ENCODE measurements at regions not wholly inside any gene's neighbourhood (a gene's known extent, or its start where the extent isn't known, plus 50 kb on each side); places are given as distances from the start of the nearest gene placed in this dataset.
A peak's percentile ranks its signal among the peaks of the same experiment; 100 is the strongest.

- DNase-seq (ENCODE audit: low spot score) = peak; percentile 81
- no peak overlapping the region for H3K27ac ChIP-seq
- H2AFZ ChIP-seq (replicated peaks) = no peak overlapping the region
- H3K9me3 Mint-ChIP-seq = peaks cover 2% of the 10 kb centered on the region
- H3F3A ChIP-seq (ENCODE audit: low read depth) = peaks cover 16% of the 10 kb centered on the region
- no peaks in the 10 kb centered on the region for H3K36me3 ChIP-seq
- H3K36me3 Mint-ChIP-seq = no peaks in the 10 kb centered on the region
- H3K9me3 ChIP-seq (ENCODE audit: low read depth) = no peaks in the 10 kb centered on the region
- H3K9ac ChIP-seq = no peak overlapping the region
- peaks cover 33% of the 10 kb centered on the region for H3K4me1 ChIP-seq
- H3K27ac Mint-ChIP-seq = no peak overlapping the region
- peaks cover 6% of the 10 kb centered on the region for H3K27me3 Mint-ChIP-seq (ENCODE audit: insufficient read depth, low read depth)
- no peaks in the 10 kb centered on the region for H3K27me3 ChIP-seq
- TF ChIP-seq EZH2 (IDR thresholded peaks at IDR 0.05) (no peak), EZH2phosphoT487 (IDR thresholded peaks at IDR 0.05) (no peak)
- TF ChIP-seq, protein P1, sequence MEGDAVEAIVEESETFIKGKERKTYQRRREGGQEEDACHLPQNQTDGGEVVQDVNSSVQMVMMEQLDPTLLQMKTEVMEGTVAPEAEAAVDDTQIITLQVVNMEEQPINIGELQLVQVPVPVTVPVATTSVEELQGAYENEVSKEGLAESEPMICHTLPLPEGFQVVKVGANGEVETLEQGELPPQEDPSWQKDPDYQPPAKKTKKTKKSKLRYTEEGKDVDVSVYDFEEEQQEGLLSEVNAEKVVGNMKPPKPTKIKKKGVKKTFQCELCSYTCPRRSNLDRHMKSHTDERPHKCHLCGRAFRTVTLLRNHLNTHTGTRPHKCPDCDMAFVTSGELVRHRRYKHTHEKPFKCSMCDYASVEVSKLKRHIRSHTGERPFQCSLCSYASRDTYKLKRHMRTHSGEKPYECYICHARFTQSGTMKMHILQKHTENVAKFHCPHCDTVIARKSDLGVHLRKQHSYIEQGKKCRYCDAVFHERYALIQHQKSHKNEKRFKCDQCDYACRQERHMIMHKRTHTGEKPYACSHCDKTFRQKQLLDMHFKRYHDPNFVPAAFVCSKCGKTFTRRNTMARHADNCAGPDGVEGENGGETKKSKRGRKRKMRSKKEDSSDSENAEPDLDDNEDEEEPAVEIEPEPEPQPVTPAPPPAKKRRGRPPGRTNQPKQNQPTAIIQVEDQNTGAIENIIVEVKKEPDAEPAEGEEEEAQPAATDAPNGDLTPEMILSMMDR (IDR thresholded peaks at IDR 0.05) = no peak
- no peaks in the 10 kb centered on the region for H3K79me2 ChIP-seq (ENCODE audit: low read depth)
- no peaks in the 10 kb centered on the region for H4K20me1 ChIP-seq (ENCODE audit: low read depth)
- peaks cover 41% of the 10 kb centered on the region for H3K4me1 Mint-ChIP-seq
- H3K4me2 ChIP-seq = peak overlapping the region; percentile 70
- no peak overlapping the region for H3K4me3 ChIP-seq
- no peak overlapping the region for H3K4me3 Mint-ChIP-seq
These were observed 407.6 kb upstream of the CADM1 start for GRCh38 chr11:115911613-115912346.

DNA sequence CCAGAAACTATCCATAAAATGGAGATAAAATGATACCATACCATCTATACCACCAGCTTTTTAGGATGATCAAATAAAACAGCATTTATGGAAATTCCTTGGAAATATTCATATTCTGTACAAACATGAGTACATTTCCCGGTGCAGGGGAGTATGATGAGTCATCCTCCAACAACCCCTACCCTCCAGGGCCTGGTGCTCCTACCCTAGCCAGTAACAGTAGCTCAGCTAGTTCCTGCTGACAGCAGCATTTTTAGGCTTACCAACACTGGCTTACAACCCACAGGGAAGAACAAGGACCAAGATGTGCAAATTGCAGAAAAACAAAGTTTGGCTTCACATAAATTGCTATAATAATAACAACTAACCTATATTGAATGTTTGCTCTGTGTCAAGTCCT, 406.2 kb upstream of the CADM1 start:
- no peak for DNase-seq (ENCODE audit: low spot score)
- peaks cover 32% of the 10 kb centered on the region for H3K4me1 Mint-ChIP-seq
- no peak overlapping the region for H3K4me3 ChIP-seq
- H3K27ac Mint-ChIP-seq = no peak overlapping the region
- H3K9me3 ChIP-seq (ENCODE audit: low read depth) = no peaks in the 10 kb centered on the region
- no peaks in the 10 kb centered on the region for H3K36me3 ChIP-seq
- H3K9me3 Mint-ChIP-seq = peaks cover 2% of the 10 kb centered on the region
- no peak overlapping the region for H2AFZ ChIP-seq (replicated peaks)
- no peak overlapping the region for H3K9ac ChIP-seq
- no peaks in the 10 kb centered on the region for H3K27me3 ChIP-seq
- no peaks in the 10 kb centered on the region for H3K79me2 ChIP-seq (ENCODE audit: low read depth)
- no peak overlapping the region for H3K4me2 ChIP-seq
- TF ChIP-seq, protein P1 (IDR thresholded peaks at IDR 0.05) = no peak
- TF ChIP-seq EZH2 (IDR thresholded peaks at IDR 0.05) (no peak), EZH2phosphoT487 (IDR thresholded peaks at IDR 0.05) (no peak)
- H3K4me3 Mint-ChIP-seq = no peak overlapping the region
- H3K27ac ChIP-seq = no peak overlapping the region
- H4K20me1 ChIP-seq (ENCODE audit: low read depth) = no peaks in the 10 kb centered on the region
- peaks cover 16% of the 10 kb centered on the region for H3F3A ChIP-seq (ENCODE audit: low read depth)
- H3K36me3 Mint-ChIP-seq = no peaks in the 10 kb centered on the region
- peaks cover 6% of the 10 kb centered on the region for H3K27me3 Mint-ChIP-seq (ENCODE audit: insufficient read depth, low read depth)
- peaks cover 34% of the 10 kb centered on the region for H3K4me1 ChIP-seq

DNA sequence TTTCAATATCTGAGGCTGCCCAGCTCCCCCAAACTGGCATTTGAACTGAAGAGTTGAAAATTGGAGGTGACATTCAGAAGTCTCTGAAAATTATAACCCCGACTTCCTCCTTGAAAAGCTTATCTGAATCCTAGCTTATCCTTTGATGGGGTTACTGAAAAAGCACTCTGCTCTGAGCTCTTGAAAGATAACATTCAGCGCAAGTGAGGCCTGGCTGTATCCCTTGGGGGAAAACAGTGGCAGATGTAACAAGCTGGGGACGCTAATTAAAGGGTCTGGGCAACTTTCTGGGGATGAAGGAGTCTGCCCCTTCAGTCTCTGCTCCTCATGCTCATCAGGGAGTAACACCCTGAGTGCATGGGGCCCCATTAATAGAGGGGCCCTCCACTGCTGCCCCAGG, 402.0 kb upstream of the CADM1 start:
- Mint-ChIP-seq H3K4me3 (no peak overlapping the region), H3K36me3 (no peaks in the 10 kb centered on the region), H3K9me3 (peaks cover 2% of the 10 kb centered on the region), H3K27ac (no peak overlapping the region), H3K4me1 (peaks cover 8% of the 10 kb centered on the region), H3K27me3 (ENCODE audit: insufficient read depth, low read depth) (peaks cover 3% of the 10 kb centered on the region)
- Histone ChIP-seq H3K4me3 (no peak overlapping the region), H3K9me3 (ENCODE audit: low read depth) (no peaks in the 10 kb centered on the region), H3K36me3 (no peaks in the 10 kb centered on the region), H2AFZ (replicated peaks) (no peak overlapping the region), H3K79me2 (ENCODE audit: low read depth) (no peaks in the 10 kb centered on the region), H3K4me1 (peaks cover 27% of the 10 kb centered on the region), H3K9ac (no peak overlapping the region), H3K27ac (no peak overlapping the region), H3K4me2 (no peak overlapping the region), H4K20me1 (ENCODE audit: low read depth) (no peaks in the 10 kb centered on the region), H3F3A (ENCODE audit: low read depth) (no peaks in the 10 kb centered on the region), H3K27me3 (no peaks in the 10 kb centered on the region)
- DNase-seq (ENCODE audit: low spot score) = no peak
- no peak for TF ChIP-seq EZH2 (IDR thresholded peaks at IDR 0.05)

DNA sequence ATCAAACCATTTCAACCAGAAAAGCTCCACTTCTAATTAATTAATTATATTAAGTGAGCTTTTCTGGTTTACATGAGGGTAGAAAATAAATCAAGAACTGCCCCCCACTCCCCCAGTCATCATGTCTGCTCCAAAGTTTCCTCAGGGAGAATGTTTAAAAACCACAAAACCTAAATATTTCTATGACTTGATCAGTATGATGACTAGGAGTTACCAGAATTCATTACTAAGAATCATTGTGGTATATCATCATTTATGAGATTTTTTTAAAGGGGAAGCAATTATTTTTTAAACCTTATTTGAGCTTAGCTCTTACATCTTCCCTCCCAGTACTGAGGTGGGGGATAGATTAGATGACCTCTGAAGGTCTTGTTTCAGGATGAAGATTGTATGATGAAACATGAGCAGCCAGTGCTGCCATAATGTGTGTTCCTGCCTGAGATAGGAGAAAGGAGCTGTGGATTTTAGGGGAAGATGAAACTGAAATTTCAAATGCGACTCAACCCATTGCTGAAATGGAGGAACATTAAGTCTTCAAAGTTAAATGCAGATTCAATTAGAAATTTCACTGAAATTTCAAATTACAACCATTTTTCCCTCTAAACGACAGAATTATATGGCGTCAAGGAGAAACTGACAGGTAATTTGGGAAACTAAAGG, 401.3 kb upstream of the CADM1 start:
- Histone ChIP-seq H3F3A (ENCODE audit: low read depth) (no peaks in the 10 kb centered on the region), H3K27me3 (no peaks in the 10 kb centered on the region), H3K9me3 (ENCODE audit: low read depth) (no peaks in the 10 kb centered on the region), H3K9ac (no peak overlapping the region), H3K79me2 (ENCODE audit: low read depth) (no peaks in the 10 kb centered on the region), H3K4me2 (no peak overlapping the region), H4K20me1 (ENCODE audit: low read depth) (no peaks in the 10 kb centered on the region), H3K4me3 (no peak overlapping the region), H3K36me3 (no peaks in the 10 kb centered on the region), H3K4me1 (peaks cover 23% of the 10 kb centered on the region), H2AFZ (replicated peaks) (no peak overlapping the region), H3K27ac (no peak overlapping the region)
- Mint-ChIP-seq H3K36me3 (no peaks in the 10 kb centered on the region), H3K4me1 (peaks cover 4% of the 10 kb centered on the region), H3K27me3 (ENCODE audit: insufficient read depth, low read depth) (peaks cover 3% of the 10 kb centered on the region), H3K27ac (no peak overlapping the region), H3K9me3 (peaks cover 2% of the 10 kb centered on the region), H3K4me3 (no peak overlapping the region)
- TF ChIP-seq, protein P1 (IDR thresholded peaks at IDR 0.05) = no peak
- TF ChIP-seq EZH2phosphoT487 (IDR thresholded peaks at IDR 0.05) (no peak), EZH2 (IDR thresholded peaks at IDR 0.05) (no peak)
- no peak for DNase-seq (ENCODE audit: low spot score)
